Heart right ventricle (tissue), 16 donors: ENCODE measurements at regions not wholly inside any gene's neighbourhood (a gene's known extent, or its start where the extent isn't known, plus 50 kb on each side); places are given as distances from the start of the nearest gene placed in this dataset.

Source experiments
- ATAC-seq, 8 donors: fragments of 200-7000 bp; cut with Tn5 transposase; one replicate each; pipeline ENCODE4 v1.9.1; 2020; ENCODE audit warnings: mild to moderate bottlenecking in 8 of 8, moderate library complexity in 8 of 8, moderate number of reproducible peaks in 1 of 8
- DNase-seq, 2 donors: peaks; one replicate each; pipeline ENCODE4 v3.0.0-alpha.2; 2020
- H3K27ac ChIP-seq, 10 donors: fragments of 200-600 bp; sonication (generic) in 2 of 10; one replicate each; pipeline versions ENCODE4 v1.5.0 to v1.8.0; 2020 to 2022; ENCODE audit warnings: mild to moderate bottlenecking in 3 of 10
- H3K27me3 ChIP-seq, 7 donors: fragments of 200-600 bp; one replicate each; pipeline ENCODE4 v1.8.0; 2021 to 2022; ENCODE audit warnings: mild to moderate bottlenecking in 2 of 7
- H3K36me3 ChIP-seq, 9 donors: fragments of 200-600 bp; sonication (generic) in 1 of 9; one replicate each; pipeline versions ENCODE4 v1.5.0 to v1.8.0; 2020 to 2022; ENCODE audit warnings: mild to moderate bottlenecking in 2 of 9
- H3K4me1 ChIP-seq, 9 donors: fragments of 200-600 bp; sonication (generic) in 1 of 9; one replicate each; pipeline versions ENCODE4 v1.5.0 to v1.8.0; 2020 to 2022; ENCODE audit warnings: mild to moderate bottlenecking in 4 of 9
- H3K4me3 ChIP-seq, 10 donors: fragments of 200-600 bp; sonication (generic) in 2 of 10; one replicate each; pipeline versions ENCODE4 v1.5.0 to v1.8.0; 2020 to 2022; ENCODE audit warnings: mild to moderate bottlenecking in 7 of 10, moderate library complexity in 2 of 10
- H3K9me3 ChIP-seq, 11 donors: fragments of 200-600 bp in 10 of 11; sonication (generic) in 2 of 11; one replicate each; pipeline versions ENCODE4 v1.5.0 to v1.8.0; 2013 to 2022; ENCODE audit warnings: mild to moderate bottlenecking in 2 of 11, control low read depth in 1 of 11, moderate library complexity in 1 of 11
- CTCF ChIP-seq, 9 donors: fragments of 200-600 bp; sonication (generic) in 2 of 9; IDR thresholded peaks; one replicate each; pipeline versions ENCODE4 v1.5.0 to v1.8.0; 2021 to 2022; ENCODE audit warnings: antibody characterized with exemption in 9 of 9, mild to moderate bottlenecking in 5 of 9, moderate library complexity in 1 of 9
- WGBS, 2 donors: extraction: QIAGEN DNeasy Blood & Tissue Kit; methylation state at CpG; one replicate each; pipeline ENCODE4 v1.1.7; 2013; ENCODE audit warnings: inconsistent platforms in 1 of 2; 5-methylcytosine and 5-hydroxymethylcytosine counted together
- intact Hi-C, 10 donors: fragments of 100-400 bp; cut with DNase I; formaldehyde crosslinking; loops; one replicate each; pipeline versions ENCODE4 v1.11.1 to v1.14.2; 2022
- donor health status: Arrhythmogenic right ventricular cardiomyopathy.
- donor health status: ischemic (EF 13 %, LVEDD 7.1; RV severe dilation, severe dysfunction).
- donor health status: healthy with polysubstance abuse.
- donor health status: DM: no; HTN: yes; CAD: no.
- donor health status: DM: no; HTN: no; CAD: no.
- donor health status: ischemic (EF 25% LVEDD 6.9; RV normal size, moderate dysfunction).
- donor health status: ischemic (EF 25% LVEDD 5.7; RV mildly dilated, moderate dysfunction).
- donor health status: healthy.
- donor health status: DM: yes; HTN: yes; CAD: no.
- donor health status: Ischemic cardiomyopathy.
- donor health status: ischemic (EF 35%, LVEDD 5.7; RV mildly dilated, moderate dysfunction).
- donor health status: nonischemic (EF 11% LVEDD 7.7; RV severe dilation, severe dysfunction).
- donor health status: DM: yes; HTN: yes; CAD: no.
- donor health status: PGD.
- donor health status: ischemic (EF 29% LVEDD 5.4; RV normal size, mild dysfunction).
- donor health status: nonischemic (EF 23%, LVEDD 6.1; RV moderate dilation, normal function).

- H3K36me3 ChIP-seq, result no peaks in the 10 kb centered on the region
- TF ChIP-seq CTCF (IDR thresholded peaks at IDR 0.05), result no peak
- ATAC-seq (peak; percentile 21 to 97 (median 88)), DNase-seq (peak in 1 of 2 donors; percentile 27)
- no peaks in the 10 kb centered on the region for H3K27me3 ChIP-seq
- peak overlapping the region in 3 of 10 donors; percentile 17 to 61 (median 25) for H3K27ac ChIP-seq
- intact Hi-C loops, result loop anchor here in 1 of 10 donors (2.0 kb wide), 1 partner anchor 73 kb away; no protein-coding TSS in a partner anchor
- WGBS, 2 donors, result 55 to 67% methylated on average over 8 of the region's 8 CpGs
- peaks cover 0 to 22% (median 7%) of the 10 kb centered on the region in 9 donors for H3K4me1 ChIP-seq
- no peak overlapping the region for H3K4me3 ChIP-seq
- H3K9me3 ChIP-seq, result no peaks in the 10 kb centered on the region
Observed at GRCh38 chr18:45321520-45321919, 293.8 kb upstream of the SLC14A2 start.

- no peak for ATAC-seq
- Histone ChIP-seq H3K9me3 (no peaks in the 10 kb centered on the region), H3K4me1 (peaks cover 0 to 22% (median 7%) of the 10 kb centered on the region in 9 donors), H3K36me3 (no peaks in the 10 kb centered on the region), H3K4me3 (no peak overlapping the region), H3K27ac (no peak overlapping the region), H3K27me3 (no peaks in the 10 kb centered on the region)
- intact Hi-C loops, result no loop called here
- no peak for TF ChIP-seq CTCF (IDR thresholded peaks at IDR 0.05)
- 86 to 97% methylated on average over 4 of the region's 4 CpGs for WGBS, 2 donors
- no peak for DNase-seq
Observed at GRCh38 chr18:45322343-45322742, 292.9 kb upstream of the SLC14A2 start.

GRCh38 chr18:45324101-45324494 lies 291.2 kb upstream of the SLC14A2 start:
- WGBS, 2 donors, result 70 to 78% methylated on average over 3 of the region's 3 CpGs
- Histone ChIP-seq H3K27me3 (no peaks in the 10 kb centered on the region), H3K4me1 (peaks cover 0 to 29% (median 11%) of the 10 kb centered on the region in 9 donors), H3K27ac (no peak overlapping the region), H3K4me3 (no peak overlapping the region), H3K9me3 (no peaks in the 10 kb centered on the region), H3K36me3 (no peaks in the 10 kb centered on the region)
- TF ChIP-seq CTCF (IDR thresholded peaks at IDR 0.05), result no peak
- intact Hi-C loops, result no loop called here
- DNase-seq (no peak), ATAC-seq (no peak)

- H3K9me3 ChIP-seq, result no peaks in the 10 kb centered on the region
- H3K27ac ChIP-seq, result peak overlapping the region in 2 of 10 donors; percentile 2 to 42
- H3K4me3 ChIP-seq, result no peak overlapping the region
- no peak for TF ChIP-seq CTCF (IDR thresholded peaks at IDR 0.05)
- intact Hi-C loops, result no loop called here
- DNase-seq, result peak in 1 of 2 donors; percentile 48
- ATAC-seq, result peak in 3 of 8 donors; percentile 28 to 84 (median 77)
- no peaks in the 10 kb centered on the region for H3K27me3 ChIP-seq
- H3K36me3 ChIP-seq, result no peaks in the 10 kb centered on the region
- WGBS, 2 donors, result 64 to 75% methylated on average over 10 of the region's 10 CpGs
- H3K4me1 ChIP-seq, result peaks cover 0 to 34% (median 11%) of the 10 kb centered on the region in 9 donors
Observed at GRCh38 chr18:45324495-45325113, 290.7 kb upstream of the SLC14A2 start.
